D721Med (cell line): ENCODE measurements at regions not wholly inside any gene's neighbourhood (a gene's known extent, or its start where the extent isn't known, plus 50 kb on each side); places are given as distances from the start of the nearest gene placed in this dataset.
"Not testable (repeated sequence)": the region's sequence is repeated elsewhere in the genome, so short reads cannot be mapped to it uniquely, and the experiment has no call there.

Experiments
- DNase-seq: peaks from one replicate; pipeline ENCODE4 v3.0.0; 2011; ENCODE audit warnings: low spot score; ENCODE audit not compliant: insufficient read length
- FAIRE-seq: peaks from 2 replicates; lab custom pipeline; 2011; peaks lifted over from hg19 to GRCh38; lab: Jason Lieb, UNC
- TF ChIP-seq, protein P1 (sequence below): IDR thresholded peaks from 2 replicates; pipeline ENCODE4 v1.5.1; 2012; ENCODE audit warnings: mild to moderate bottlenecking, control low read depth; ENCODE audit not compliant: insufficient read depth; ENCODE audit errors: missing control alignments

DNA sequence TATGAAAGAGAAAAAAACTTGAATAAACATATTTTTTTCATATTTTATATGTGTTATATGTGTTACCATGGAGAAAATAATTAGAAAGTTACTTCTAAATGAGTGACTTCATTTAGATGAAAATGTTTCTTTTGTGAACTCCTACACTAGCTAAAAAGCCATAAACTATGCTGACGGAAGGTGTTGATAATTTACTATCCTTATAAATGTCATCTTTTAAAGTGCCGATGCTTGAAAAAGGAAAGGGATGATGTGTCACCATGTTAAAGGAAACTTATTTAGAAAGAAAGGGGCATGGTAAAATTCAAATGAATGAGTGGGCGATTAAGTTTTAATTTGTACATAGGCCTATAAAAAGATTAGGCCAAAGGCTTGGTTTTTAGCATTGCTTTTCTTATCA is 133.8 kb downstream of the SPRY1 start:
- DNase-seq: no peak
- TF ChIP-seq, protein P1, sequence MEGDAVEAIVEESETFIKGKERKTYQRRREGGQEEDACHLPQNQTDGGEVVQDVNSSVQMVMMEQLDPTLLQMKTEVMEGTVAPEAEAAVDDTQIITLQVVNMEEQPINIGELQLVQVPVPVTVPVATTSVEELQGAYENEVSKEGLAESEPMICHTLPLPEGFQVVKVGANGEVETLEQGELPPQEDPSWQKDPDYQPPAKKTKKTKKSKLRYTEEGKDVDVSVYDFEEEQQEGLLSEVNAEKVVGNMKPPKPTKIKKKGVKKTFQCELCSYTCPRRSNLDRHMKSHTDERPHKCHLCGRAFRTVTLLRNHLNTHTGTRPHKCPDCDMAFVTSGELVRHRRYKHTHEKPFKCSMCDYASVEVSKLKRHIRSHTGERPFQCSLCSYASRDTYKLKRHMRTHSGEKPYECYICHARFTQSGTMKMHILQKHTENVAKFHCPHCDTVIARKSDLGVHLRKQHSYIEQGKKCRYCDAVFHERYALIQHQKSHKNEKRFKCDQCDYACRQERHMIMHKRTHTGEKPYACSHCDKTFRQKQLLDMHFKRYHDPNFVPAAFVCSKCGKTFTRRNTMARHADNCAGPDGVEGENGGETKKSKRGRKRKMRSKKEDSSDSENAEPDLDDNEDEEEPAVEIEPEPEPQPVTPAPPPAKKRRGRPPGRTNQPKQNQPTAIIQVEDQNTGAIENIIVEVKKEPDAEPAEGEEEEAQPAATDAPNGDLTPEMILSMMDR: no peak
- no peak for FAIRE-seq

DNA sequence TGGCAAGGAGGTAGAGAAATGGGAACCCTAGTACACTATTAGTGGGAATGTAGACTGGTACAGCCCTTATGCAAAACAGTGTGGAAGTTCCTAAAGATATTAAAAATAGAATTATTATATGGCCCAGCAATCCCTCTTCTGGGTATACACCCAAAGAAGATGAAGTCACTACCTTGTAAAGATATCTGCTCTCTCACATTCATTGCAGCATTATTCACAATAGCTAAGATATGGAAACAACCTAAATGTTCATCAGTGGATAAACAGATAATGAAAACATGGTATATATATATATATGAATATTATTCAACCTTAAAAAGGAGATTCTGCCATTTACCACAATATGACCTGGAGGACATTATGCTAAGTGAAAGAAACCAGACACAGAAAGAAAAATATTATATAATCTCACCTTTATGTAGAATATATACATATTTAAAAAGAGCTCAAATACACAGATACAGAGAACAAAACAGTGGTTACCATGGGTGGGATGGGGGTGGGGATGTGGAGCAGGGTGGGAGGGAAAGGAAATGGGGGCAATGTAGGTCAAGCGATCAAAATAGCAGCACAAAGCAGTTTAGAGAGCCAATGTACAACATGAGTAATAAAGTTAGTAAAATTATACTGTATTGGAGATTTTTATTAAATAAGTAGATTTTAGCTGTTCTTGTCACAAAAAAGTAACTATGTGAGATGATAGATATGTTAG is 138.6 kb downstream of the SPRY1 start:
- FAIRE-seq: no peak
- no peak for DNase-seq
- TF ChIP-seq, protein P1: no peak

DNA sequence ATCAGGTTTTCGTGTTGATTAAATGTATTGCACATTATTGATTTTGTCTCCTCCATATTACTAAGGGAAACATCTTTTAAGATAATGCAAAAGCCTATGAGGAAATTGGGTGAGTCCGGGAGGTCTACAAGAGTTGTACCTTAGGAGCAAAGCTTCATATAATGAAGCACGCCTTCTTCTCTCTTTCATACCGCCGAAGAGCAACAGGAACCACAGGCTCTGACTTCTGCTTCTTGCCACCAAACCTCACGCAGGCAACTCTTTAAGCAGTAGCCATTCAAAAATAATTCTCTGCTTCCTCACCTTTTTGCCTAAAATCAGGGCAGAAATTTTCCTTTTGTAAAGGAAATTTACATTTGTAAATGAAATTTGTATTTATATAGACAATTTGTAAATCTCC is 139.6 kb downstream of the SPRY1 start:
- FAIRE-seq: no peak
- TF ChIP-seq, protein P1: no peak
- no peak for DNase-seq

DNA sequence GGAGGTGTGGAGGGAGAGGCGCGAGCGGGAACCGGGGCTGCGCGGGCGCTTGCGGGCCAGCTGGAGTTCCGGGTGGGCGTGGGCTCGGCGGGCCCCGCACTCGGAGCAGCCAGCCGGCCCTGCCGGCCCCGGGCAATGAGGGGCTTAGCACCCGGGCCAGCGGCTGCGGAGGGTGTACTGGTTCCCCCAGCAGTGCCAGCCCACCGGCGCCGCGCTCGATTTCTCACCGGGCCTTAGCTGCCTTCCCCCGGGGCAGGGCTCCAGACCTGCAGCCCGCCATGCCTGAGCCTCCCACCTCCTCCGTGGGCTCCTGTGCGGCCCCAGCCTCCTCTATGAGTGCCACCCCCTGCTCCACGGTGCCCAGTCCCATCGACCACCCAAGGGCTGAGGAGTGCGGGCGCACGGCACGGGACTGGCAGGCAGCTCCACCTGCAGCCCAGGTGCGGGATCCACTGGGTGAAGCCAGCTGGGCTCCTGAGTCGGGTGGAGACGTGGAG is 141.4 kb downstream of the SPRY1 start:
- FAIRE-seq: not testable (repeated sequence)

DNA sequence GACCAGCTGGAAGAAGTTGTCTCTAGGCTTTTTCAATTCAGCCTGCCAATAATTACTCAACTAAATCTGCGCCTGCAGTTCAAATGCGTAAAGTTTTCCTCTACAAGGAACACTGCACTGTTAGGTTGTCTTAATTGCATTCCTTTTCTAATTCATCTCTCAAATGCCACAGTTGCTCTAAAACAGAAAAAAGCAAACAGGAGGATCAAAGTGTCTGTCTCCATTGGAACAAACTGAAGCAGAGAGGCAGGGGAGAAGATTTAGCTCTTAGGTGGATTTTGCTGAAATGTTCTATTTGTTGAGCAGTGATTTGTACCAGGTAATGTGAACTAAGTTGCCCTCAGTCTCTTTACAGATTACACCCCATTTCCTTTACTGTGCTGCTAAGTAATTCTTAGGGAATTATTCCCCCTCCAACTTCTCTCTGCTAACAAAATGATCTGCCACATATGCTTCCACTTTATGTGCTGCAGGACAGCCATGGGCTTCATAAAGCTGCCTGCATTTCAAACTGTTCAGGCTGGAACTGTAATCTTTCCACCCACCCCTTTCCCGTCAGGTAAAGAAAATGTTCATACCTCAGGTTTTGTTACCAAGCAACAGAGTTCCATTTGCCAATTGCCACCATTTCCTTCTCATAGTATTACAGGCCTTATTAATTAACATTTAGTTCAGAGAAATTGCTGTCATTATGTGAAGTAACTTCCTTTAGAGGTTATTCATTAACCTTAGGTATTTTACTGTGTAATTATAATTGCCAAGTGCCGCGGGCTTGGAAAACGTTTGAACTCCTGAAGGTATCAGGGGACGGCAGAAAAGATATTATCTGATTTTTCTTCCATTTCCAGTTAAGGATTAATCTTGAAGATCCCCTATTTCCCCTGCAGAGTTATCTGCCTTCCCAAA is 149.3 kb downstream of the SPRY1 start:
- DNase-seq (no peak), FAIRE-seq (no peak)
- TF ChIP-seq, protein P1: no peak

More for the DNA sequence above, 141.4 kb downstream of the SPRY1 start:
- not testable (repeated sequence) for DNase-seq

DNA sequence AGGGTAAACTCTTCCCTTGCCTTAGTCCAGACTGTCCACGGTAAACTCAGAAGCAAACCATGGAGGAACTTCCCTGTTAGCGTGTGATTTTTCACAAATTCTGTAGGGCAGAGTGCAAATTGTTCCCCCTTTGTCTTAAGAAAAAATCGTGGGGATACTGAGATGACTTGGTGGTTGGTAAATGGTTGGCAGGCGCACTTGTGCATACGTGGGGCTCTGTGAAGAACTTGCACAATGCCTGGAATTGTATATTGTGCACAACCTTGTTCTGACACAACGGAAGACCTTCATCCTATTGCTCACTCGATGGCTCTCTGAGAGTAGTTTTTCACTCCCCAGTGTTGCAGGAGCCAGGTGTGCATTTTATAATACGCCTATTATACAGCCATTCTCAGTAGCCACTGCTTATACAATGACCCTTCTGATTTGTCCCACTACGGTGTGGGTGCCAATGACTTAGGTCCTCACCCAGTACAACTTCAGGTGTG is 150.0 kb downstream of the SPRY1 start:
- TF ChIP-seq, protein P1: no peak
- no peak for FAIRE-seq
- DNase-seq: no peak
